ENCODE measurements at regions not wholly inside any gene's neighbourhood (a gene's known extent, or its start where the extent isn't known, plus 50 kb on each side); places are given as distances from the start of the nearest gene placed in this dataset.

DNA sequence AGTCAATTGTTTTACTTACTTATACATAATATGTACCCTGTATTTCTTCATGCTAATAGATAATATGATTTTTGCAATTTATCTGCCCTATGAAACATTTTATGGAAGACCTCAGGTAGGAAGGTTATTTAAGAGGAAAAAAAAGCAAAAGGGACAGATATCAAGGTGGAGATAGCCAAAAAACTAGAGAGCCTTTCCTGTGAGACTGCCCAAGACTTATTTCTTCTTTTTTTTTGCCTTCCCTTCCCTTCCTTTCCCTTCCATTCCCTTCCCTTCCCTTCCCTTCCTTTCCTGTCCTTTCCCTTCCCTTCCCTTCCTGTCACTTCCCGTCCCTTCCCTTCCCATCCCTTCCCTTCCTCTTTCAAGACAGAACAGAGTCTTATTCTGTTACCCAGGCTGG is 80.6 kb upstream of the HMCN1 start:
- TF ChIP-seq HDAC2 (IDR thresholded peaks at IDR 0.05) = no peak
- no peak for TF ChIP-seq RFX5 (IDR thresholded peaks at IDR 0.05)
- no peak for TF ChIP-seq CTCF (IDR thresholded peaks at IDR 0.05)
- TF ChIP-seq POLR2AphosphoS2 (conservative IDR thresholded peaks at IDR 0.05; ENCODE audit: low read length) = no peak
- no peak for TF ChIP-seq POLR2A (IDR thresholded peaks at IDR 0.05; ENCODE audit: low read length)
- TF ChIP-seq ZSCAN20 (CRISPR knock-in tag; IDR thresholded peaks at IDR 0.05) = no peak
- TF ChIP-seq RAD21 (conservative IDR thresholded peaks at IDR 0.05 in 1 of 2, IDR thresholded peaks at IDR 0.05 in 1 of 2) = no peak
- TF ChIP-seq NR3C1 (IDR thresholded peaks at IDR 0.05) = no peak
- TF ChIP-seq ZC3H11A (IDR thresholded peaks at IDR 0.05) = no peak
- no peak for TF ChIP-seq EP300 (IDR thresholded peaks at IDR 0.05)
- TF ChIP-seq REST (IDR thresholded peaks at IDR 0.05) = no peak
- TF ChIP-seq, protein P1, sequence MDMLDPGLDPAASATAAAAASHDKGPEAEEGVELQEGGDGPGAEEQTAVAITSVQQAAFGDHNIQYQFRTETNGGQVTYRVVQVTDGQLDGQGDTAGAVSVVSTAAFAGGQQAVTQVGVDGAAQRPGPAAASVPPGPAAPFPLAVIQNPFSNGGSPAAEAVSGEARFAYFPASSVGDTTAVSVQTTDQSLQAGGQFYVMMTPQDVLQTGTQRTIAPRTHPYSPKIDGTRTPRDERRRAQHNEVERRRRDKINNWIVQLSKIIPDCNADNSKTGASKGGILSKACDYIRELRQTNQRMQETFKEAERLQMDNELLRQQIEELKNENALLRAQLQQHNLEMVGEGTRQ (IDR thresholded peaks at IDR 0.05) = no peak
- TF ChIP-seq PHF8 (IDR thresholded peaks at IDR 0.05; ENCODE audit: borderline replicate concordance, low read depth) = no peak
- TF ChIP-seq JUN (IDR thresholded peaks at IDR 0.05) = no peak
